SKM-1 treated with dmso at 0.1 percent for 144 hours (cell line): ENCODE measurements at regions not wholly inside any gene's neighbourhood (a gene's known extent, or its start where the extent isn't known, plus 50 kb on each side); places are given as distances from the start of the nearest gene placed in this dataset.
A peak's percentile ranks its signal among the peaks of the same experiment; 100 is the strongest.
"Not testable (repeated sequence)": the region's sequence is repeated elsewhere in the genome, so short reads cannot be mapped to it uniquely, and the experiment has no call there.

ENCODE experiments used
- DNase-seq: peaks from one replicate; lab custom pipeline; 2025; ENCODE audit not compliant: unreplicated experiment; lab: John Stamatoyannopoulos, UW

- DNase-seq, result no peak
Measured at GRCh38 chr9:115525111-115526058, 407.4 kb upstream of the TNC start.

DNA sequence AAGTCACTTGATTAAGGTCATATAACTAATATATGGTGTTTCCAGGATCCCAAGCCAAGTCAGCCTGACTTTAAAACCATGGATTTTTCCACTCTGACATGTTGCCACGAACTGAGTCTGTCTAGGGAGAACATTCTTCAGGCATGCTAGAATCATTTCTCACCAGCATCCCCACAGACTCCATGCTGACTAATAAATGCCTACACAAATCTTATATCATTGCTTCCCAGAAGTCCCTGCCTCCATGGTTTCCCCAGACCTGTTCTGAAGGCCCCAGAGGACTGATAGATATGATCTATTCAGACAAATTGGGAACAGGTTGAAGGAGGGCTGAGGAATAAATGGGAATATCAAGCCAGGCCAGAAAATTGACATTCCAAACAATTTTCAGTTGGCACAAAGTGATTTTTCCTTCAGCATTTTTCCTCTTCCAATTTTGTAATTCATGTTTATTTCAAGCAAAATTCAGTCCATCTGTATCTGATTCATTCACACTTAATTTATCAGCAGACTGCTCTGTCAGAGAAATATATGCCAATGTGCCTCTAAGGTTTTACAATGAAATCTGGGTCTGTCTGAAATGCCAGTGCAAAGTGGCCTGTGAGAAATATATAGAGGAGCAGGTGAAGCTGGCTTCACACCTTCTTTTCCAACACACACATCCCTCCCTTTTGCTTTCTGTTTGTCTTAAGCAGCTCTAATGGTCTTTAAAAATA is 413.6 kb upstream of the TNC start:
- DNase-seq, result no peak

GRCh38 chr9:115533511-115533910 is 415.6 kb upstream of the TNC start:
- DNase-seq, result no peak

DNA sequence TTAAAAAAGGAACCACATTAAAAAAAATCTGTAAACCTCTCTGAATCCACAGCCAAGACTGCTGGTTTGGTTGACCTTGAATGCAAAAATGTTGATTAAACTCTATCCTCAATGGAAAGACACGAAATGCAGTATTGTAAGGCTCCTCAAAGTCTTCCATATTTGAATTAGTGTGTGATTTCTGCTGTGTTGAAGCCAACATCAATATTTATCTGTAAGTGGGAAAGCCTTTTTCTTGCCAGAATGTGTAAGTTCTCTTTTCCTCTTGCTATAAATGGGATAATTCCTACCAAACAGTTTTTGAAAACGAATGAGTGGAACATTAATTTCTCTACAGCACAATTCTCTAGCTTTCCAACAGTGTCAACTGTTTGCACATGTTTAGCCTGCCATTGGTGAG is 422.1 kb upstream of the TNC start:
- DNase-seq, result no peak

GRCh38 chr9:115543511-115543910 is 425.6 kb upstream of the TNC start:
- no peak for DNase-seq

DNA sequence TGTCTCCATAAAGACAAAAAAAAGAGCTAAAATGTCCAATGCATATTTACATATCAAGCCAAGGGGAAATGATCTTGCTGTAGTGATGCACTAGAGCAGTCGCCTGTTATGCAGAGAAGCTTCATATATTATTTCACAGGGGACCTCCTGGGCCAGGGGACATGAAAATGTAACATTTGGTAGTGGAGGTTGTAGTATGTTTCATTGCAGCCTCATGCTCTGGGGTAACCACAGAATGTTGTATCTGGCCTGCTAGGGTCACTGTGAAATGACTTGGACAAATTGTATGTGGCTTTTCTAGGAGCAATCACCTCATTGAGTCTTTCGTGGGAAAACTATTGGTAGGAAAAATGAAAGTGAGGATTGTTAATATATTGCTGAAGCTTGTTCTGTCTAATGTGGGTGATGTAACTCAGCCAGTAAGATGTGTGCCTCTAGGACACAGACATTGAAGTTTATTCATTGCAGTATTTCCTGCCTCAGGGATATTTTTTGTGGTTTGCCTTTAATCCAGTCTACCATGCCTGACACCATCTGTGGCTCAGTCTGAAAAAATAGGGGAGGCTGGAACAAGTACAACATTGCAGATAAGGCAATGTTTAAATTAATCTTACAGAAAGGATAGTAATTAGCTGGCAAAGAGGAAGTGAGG is 430.8 kb upstream of the TNC start:
- no peak for DNase-seq

GRCh38 chr9:115551396-115551795 is 433.4 kb upstream of the TNC start:
- DNase-seq, result no peak

GRCh38 chr9:115553060-115553773 is 435.3 kb upstream of the TNC start:
- no peak for DNase-seq

DNA sequence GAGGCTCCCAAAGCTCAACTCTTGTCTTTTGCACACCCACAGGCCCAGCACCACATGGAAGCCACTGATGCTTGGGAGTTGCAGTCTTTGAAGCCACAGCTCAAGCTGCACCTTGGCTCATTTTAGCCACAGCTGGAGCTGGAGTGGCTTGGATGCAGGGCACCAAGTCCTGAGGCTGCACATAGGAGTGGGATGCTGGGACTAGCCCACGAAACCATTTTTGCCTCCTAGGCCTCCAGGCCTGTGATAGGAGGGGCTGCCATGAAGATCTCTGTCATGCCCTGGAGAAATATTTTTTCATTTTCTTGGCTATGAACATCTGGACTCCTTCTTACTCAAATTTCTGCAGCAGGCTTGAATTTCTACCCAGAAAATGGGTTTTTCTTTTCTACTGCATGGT is 438.5 kb upstream of the TNC start:
- no peak for DNase-seq

GRCh38 chr9:115575147-115575546 is 457.2 kb upstream of the TNC start:
- DNase-seq, result no peak

DNA sequence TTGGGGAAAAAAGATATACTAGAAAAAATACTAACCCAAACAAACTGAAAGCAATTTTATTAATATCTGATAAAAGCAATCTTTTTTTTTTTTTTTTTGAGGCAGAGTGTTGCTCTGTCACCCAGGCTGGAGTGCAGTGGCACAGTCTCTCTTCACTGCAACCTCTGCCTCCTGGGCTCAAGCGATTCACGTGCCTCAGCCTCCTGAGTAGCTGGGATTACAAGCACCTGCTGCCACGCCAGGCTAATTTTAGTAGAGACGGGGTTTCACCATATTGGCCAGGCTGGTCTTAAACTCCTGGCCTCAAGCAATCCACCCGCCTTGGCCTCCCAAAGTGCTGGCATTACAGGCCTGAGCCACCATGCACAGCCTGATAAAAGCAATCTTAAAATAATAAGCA is 467.5 kb upstream of the TNC start:
- not testable (repeated sequence) for DNase-seq

GRCh38 chr9:115587310-115587709 is 469.4 kb upstream of the TNC start:
- no peak for DNase-seq

GRCh38 chr9:115590011-115590410 is 472.1 kb upstream of the TNC start:
- DNase-seq, result no peak

- peak; percentile 61 for DNase-seq
Measured at GRCh38 chr9:115591584-115591984, 473.6 kb upstream of the TNC start.

DNA sequence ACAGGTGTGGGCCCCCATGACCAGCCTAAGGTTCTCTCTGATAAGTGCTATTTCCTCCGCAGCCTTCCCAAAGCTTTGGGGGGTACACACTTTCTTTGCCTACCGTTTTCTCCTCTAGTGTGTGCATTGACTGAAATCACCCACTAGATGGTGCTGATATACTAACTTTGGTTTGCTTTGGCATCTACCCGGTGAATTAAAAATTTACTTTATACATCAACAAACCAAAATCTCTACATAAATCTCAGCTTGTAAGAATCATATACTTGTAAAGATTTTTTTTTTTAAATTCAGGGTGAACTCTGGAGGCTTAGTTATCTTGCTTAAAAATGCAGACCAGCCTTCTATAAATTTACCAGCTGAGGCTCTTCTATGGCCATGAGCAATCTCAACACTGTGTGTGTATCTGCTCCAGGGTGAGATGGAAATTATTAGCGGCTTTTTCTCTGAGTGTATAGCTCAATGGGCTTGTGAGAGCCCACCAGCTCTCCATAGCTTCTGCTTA is 475.7 kb upstream of the TNC start:
- DNase-seq, result no peak

DNA sequence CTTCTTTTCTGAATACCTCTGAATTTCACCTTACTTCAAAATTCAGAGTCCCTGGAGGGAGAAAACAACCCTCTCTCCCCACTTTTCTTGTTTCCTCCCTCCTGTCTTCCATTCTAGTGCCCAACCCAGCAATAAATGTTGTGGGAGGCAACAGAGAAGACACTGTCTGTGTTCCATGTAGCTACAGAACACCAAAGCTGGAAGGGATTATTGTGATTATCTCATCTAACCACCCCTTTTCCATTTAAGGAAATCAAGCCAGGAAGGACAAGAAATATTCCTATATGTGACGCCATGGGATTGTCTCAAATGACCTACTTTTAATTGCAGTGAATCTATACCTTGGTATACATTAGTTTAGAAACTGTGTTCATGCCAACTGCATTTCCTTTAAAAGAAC is 476.6 kb upstream of the TNC start:
- no peak for DNase-seq

- DNase-seq, result no peak
Measured at GRCh38 chr9:115596021-115596745, 478.2 kb upstream of the TNC start.

GRCh38 chr9:115596746-115597080 is 478.8 kb upstream of the TNC start:
- no peak for DNase-seq

GRCh38 chr9:115597330-115597895 is 479.5 kb upstream of the TNC start:
- DNase-seq, result no peak

DNA sequence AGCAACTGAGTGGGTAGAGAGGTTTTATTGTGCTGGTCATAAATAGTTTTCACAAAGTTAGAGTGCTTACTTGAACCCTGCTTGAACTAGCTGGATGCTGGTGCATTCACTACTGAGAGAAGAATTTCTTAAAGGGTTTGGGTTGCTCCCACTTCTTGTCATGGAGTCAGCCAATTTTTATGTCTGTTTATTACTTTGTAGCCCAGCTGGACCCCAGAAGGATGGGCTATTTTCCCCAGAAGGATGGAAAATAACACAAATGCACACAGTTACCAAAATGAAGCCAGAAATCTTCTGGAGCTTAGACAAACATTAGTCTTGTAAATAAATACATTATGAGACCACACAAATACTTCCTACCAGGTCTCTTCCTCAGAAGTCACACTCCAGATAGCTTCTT is 480.8 kb upstream of the TNC start:
- no peak for DNase-seq
